ENCODE measurements at regions not wholly inside any gene's neighbourhood (a gene's known extent, or its start where the extent isn't known, plus 50 kb on each side); places are given as distances from the start of the nearest gene placed in this dataset.

DNA sequence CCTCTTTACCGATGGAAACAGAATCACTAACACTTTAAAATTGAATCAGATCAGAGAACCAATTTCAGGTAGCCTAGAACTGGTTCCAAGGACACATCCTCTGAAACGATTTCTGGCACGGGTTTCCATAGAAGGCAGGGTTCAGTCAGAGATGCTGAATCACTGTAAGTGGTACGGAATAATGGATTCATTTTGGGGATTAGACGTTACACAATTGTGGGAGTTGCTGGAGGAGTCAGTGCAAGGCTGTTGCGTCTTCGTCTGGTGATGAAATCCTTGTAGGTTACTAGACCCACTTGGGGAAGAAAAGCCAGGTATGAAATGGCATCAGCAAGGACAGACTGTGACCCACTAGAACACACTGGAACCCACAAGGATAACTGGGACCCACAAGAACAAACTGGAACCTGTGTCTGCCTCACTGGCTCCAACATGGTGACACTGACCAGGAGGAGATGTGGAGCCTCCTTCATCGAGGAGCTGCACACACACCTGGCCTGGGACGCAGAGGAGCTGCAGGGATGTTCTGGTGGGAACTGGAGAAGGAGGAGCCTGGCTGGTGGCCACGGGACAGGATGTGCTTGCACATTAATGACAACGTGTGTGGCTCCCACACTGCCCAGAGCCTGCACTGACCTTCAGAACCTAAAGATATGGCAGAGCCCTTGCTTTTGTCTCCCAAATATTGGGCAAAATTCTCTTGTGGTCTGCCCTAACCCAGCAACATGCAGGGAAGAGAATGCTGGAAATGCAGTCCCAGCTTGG is 105.1 kb downstream of the TRAPPC11 start:
- intact Hi-C loops (cut with DNase I) = no loop called here
- DNase-seq (ENCODE audit: low spot score) = no peak

GRCh38 chr4:183765251-183765911 is 106.3 kb downstream of the TRAPPC11 start:
- intact Hi-C loops (cut with DNase I) = no loop called here
- peak; percentile 84 for DNase-seq (ENCODE audit: low spot score)

- intact Hi-C loops (cut with DNase I) = no loop called here
- no peak for DNase-seq (ENCODE audit: low spot score)
These were observed 107.0 kb downstream of the TRAPPC11 start for GRCh38 chr4:183766140-183766539.

DNA sequence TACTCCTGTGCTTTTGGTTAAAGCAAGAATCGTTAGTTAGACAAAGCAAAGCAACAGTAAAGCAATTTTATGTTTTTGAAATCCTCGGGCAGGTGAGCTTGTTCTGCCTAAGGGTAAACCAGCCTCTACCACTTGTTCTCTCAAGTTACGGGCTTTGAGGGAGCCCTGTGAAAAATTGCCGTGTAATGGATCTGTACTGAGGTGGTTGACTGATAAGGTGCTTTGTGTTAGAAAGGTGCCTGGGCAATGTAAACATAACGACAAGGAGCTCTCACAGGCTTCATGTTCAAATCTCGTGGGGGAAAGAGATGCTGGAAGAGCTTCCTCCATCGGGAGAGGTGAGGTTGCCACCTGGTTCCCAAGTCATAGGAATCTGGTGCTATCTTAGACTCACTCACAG is 111.8 kb downstream of the TRAPPC11 start:
- DNase-seq (ENCODE audit: low spot score) = no peak
- intact Hi-C loops (cut with DNase I) = no loop called here

- no peak for DNase-seq (ENCODE audit: low spot score)
- intact Hi-C loops (cut with DNase I) = no loop called here
These were observed 113.3 kb downstream of the TRAPPC11 start for GRCh38 chr4:183772361-183772760.

DNA sequence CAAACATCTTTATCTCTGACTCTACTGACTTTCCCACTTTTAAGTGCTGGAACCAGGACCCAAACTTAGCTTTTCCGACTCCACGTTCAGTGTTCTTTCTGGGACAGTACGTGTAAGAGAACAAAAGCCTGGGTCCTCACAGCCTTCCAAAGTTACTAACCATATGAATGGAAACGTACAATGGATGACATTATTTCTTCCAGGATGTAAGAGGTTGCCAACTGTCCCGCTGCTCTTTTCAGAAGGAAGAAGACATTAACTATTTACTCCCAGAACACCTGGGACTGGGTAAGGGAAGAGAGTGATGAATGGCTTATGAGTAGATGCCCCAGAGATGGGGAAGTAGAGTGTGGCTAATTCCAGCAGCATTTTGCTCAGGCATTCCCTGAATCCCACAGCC is 114.7 kb downstream of the TRAPPC11 start:
- intact Hi-C loops (cut with DNase I) = no loop called here
- DNase-seq (ENCODE audit: low spot score) = no peak

DNA sequence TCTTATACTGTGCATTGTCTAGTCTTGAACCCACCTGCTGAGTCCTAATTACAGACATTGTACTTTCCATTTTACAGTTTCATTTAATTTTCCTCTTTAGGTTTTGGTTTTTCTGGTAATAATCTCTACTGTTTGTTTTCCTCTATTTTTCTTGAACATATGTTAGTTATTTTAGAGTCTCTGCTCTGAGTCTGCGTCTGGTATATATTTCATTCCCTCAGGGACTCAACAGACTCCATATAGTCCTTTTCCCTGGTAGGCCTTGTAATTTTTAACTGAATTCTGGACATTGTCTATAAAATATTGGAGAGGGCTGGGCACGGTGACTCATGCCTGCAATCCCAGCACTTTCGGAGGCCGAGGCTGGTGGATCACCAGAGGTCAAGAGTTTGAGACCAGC is 121.8 kb upstream of the STOX2 start:
- no peak for DNase-seq (ENCODE audit: low spot score)
- intact Hi-C loops (cut with DNase I) = loop anchor here in 1 of 2 donors (5.0 kb wide), 1 partner anchor 1574 kb away; no protein-coding TSS in a partner anchor

- intact Hi-C loops (cut with DNase I) = loop anchor here in 1 of 2 donors (5.0 kb wide), 1 partner anchor 1573 kb away; no protein-coding TSS in a partner anchor
- no peak for DNase-seq (ENCODE audit: low spot score)
These were observed 121.0 kb upstream of the STOX2 start for GRCh38 chr4:183783991-183784553.

DNA sequence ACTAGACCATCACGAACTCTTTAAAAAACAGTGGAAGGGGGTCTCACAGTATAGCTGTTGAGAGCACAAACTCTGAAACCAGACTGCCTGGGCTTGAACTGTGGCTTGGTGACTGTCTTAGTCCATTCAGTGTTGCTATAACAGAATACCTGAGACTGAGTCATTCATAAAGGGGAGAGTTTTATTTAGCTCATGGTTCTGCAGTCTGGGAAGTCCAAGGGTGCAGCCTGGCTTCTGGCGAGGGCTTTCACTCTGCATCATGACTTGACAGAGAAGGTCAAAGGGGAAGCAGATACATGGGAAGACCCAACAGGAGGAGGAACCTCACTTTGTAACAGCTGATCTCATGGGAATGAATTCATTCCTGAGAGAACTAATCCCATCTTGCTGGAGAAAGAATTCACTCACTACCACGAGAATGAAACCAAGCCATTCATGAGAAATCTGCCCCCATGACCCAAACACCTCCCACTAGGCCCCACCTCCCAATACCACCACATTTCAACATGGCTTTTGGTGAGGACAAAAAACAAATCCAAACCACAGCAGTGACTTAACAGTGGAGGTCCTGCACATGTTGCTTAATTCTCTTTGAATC is 116.7 kb upstream of the STOX2 start:
- intact Hi-C loops (cut with DNase I) = no loop called here
- no peak for DNase-seq (ENCODE audit: low spot score)

- intact Hi-C loops (cut with DNase I) = no loop called here
These were observed 115.5 kb upstream of the STOX2 start for GRCh38 chr4:183789657-183790056.

GRCh38 chr4:183790661-183791060 is 114.4 kb upstream of the STOX2 start:
- no peak for DNase-seq (ENCODE audit: low spot score)
- intact Hi-C loops (cut with DNase I) = no loop called here

More at GRCh38 chr4:183789657-183790056, 115.5 kb upstream of the STOX2 start:
- DNase-seq (ENCODE audit: low spot score) = no peak

DNA sequence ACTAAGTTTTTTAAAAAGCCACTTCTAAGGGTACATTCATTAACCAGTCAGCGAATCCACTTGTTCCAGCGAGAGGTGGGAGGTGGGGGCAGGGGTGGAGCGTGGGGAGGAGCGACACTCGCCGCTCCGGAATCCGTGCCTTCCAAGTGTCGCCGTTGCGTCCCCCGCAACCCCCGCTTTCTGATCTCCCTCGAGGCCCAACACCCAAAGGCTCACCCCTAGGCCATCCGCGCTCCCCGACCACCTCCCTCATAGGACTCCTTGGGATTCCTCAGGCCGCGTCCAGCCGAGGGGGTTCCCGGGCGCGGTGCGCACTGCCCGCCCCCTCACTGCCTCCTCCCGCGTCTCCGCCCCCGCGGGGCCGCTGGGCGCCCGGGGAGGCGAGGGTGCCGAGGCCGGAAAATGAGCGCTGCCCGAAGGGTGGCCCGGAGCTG is 108.1 kb upstream of the STOX2 start:
- intact Hi-C loops (cut with DNase I) = no loop called here

GRCh38 chr4:183797445-183798300 is 107.4 kb upstream of the STOX2 start:
- intact Hi-C loops (cut with DNase I) = no loop called here

More for the DNA sequence above, 108.1 kb upstream of the STOX2 start:
- DNase-seq (ENCODE audit: low spot score) = no peak

GRCh38 chr4:183798301-183799253 is 106.5 kb upstream of the STOX2 start:
- DNase-seq (ENCODE audit: low spot score) = no peak
- intact Hi-C loops (cut with DNase I) = no loop called here

More at GRCh38 chr4:183797445-183798300, 107.4 kb upstream of the STOX2 start:
- peak; percentile 85 for DNase-seq (ENCODE audit: low spot score)

DNA sequence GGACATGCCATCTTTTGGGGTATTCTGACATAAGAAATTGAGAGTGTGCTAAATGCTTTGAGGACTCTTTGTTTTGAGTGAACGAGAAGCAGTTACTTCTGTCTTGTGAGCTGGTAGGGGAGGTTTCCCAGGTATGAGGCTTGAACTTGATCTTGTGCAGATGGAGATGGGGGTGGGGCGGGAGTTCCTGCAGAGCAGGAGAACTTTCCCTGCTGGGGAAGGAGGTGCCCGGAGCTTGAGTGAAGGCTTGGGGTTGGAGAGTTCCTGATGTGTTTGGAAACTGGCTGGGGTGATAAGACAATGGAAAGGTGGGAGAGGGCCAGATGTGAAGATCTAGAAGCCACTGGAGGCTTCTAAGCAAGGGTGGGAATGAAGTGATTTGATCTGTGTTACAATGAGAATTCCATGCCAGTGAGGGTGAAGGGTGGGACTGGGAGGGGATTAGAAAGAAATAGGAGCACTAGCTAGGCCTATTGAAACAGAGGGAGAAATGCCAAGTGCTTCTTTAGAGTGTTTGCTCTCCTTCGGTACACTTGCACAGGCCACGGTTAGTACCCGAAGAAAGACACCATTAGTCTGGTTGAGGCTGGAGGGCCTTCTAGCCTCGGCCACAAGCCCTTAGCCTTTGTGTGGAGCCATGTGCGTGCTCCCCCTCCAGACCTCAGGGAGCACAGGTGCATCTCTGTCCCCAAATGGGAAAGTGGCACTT is 103.5 kb upstream of the STOX2 start:
- intact Hi-C loops (cut with DNase I) = no loop called here
- DNase-seq (ENCODE audit: low spot score) = no peak

- intact Hi-C loops (cut with DNase I) = no loop called here
- no peak for DNase-seq (ENCODE audit: low spot score)
These were observed 98.8 kb upstream of the STOX2 start for GRCh38 chr4:183806341-183806740.

GRCh38 chr4:183807420-183808096 is 97.5 kb upstream of the STOX2 start:
- intact Hi-C loops (cut with DNase I) = no loop called here
- no peak for DNase-seq (ENCODE audit: low spot score)

All from posterior vena cava (tissue), 2 donors.